ENCODE measurements at regions not wholly inside any gene's neighbourhood (a gene's known extent, or its start where the extent isn't known, plus 50 kb on each side); places are given as distances from the start of the nearest gene placed in this dataset.

- POLR2A ChIA-PET = no interaction called here
- CTCF ChIA-PET = no interaction called here
- Mint-ChIP-seq H3K27ac (no peak overlapping the region), H3K27me3 (peaks cover 14% of the 10 kb centered on the region), H3K36me3 (ENCODE audit: low read depth) (no peaks in the 10 kb centered on the region), H3K9me3 (no peaks in the 10 kb centered on the region), H3K4me3 (no peak overlapping the region), H3K4me1 (peaks cover 18% of the 10 kb centered on the region)
- DNase-seq = no peak
Observed at GRCh38 chr2:455913-456312, 168.0 kb upstream of the ALKAL2 start.

- Mint-ChIP-seq H3K27me3 (peaks cover 10% of the 10 kb centered on the region), H3K9me3 (no peaks in the 10 kb centered on the region), H3K4me1 (peaks cover 10% of the 10 kb centered on the region), H3K36me3 (ENCODE audit: low read depth) (no peaks in the 10 kb centered on the region), H3K4me3 (no peak overlapping the region), H3K27ac (no peak overlapping the region)
- POLR2A ChIA-PET = no interaction called here
- DNase-seq = no peak
- CTCF ChIA-PET = no interaction called here
Observed at GRCh38 chr2:455015-455705, 167.3 kb upstream of the ALKAL2 start.

GRCh38 chr2:453132-453531 lies 165.2 kb upstream of the ALKAL2 start:
- peaks cover 7% of the 10 kb centered on the region for H3K27me3 Mint-ChIP-seq
- no peak overlapping the region for H3K27ac Mint-ChIP-seq
- H3K4me3 Mint-ChIP-seq = no peak overlapping the region
- DNase-seq = no peak
- H3K36me3 Mint-ChIP-seq (ENCODE audit: low read depth) = no peaks in the 10 kb centered on the region
- ChIA-PET CTCF (no interaction called here), POLR2A (no interaction called here)
- no peaks in the 10 kb centered on the region for H3K9me3 Mint-ChIP-seq
- H3K4me1 Mint-ChIP-seq = peaks cover 8% of the 10 kb centered on the region

GRCh38 chr2:451495-451894 lies 163.6 kb upstream of the ALKAL2 start:
- H3K36me3 Mint-ChIP-seq (ENCODE audit: low read depth) = no peaks in the 10 kb centered on the region
- ChIA-PET CTCF (no interaction called here), POLR2A (no interaction called here)

GRCh38 chr2:449246-450067 lies 161.6 kb upstream of the ALKAL2 start:
- Mint-ChIP-seq H3K4me1 (peaks cover 6% of the 10 kb centered on the region), H3K27me3 (no peaks in the 10 kb centered on the region), H3K27ac (no peak overlapping the region), H3K9me3 (no peaks in the 10 kb centered on the region), H3K4me3 (no peak overlapping the region), H3K36me3 (ENCODE audit: low read depth) (no peaks in the 10 kb centered on the region)
- ChIA-PET CTCF (no interaction called here), POLR2A (no interaction called here)
- no peak for DNase-seq

More at GRCh38 chr2:451495-451894, 163.6 kb upstream of the ALKAL2 start:
- Mint-ChIP-seq H3K4me1 (no peaks in the 10 kb centered on the region), H3K9me3 (no peaks in the 10 kb centered on the region), H3K27ac (no peak overlapping the region), H3K4me3 (no peak overlapping the region), H3K27me3 (peaks cover under 1% of the 10 kb centered on the region)
- DNase-seq = no peak

GRCh38 chr2:447902-448665 lies 160.2 kb upstream of the ALKAL2 start:
- H3K27me3 Mint-ChIP-seq = no peaks in the 10 kb centered on the region
- H3K4me1 Mint-ChIP-seq = peaks cover 7% of the 10 kb centered on the region
- no peak for DNase-seq
- no peaks in the 10 kb centered on the region for H3K9me3 Mint-ChIP-seq
- no peak overlapping the region for H3K4me3 Mint-ChIP-seq
- CTCF ChIA-PET = no interaction called here
- H3K27ac Mint-ChIP-seq = no peak overlapping the region
- no peaks in the 10 kb centered on the region for H3K36me3 Mint-ChIP-seq (ENCODE audit: low read depth)
- POLR2A ChIA-PET = no interaction called here

GRCh38 chr2:446963-447530 lies 159.2 kb upstream of the ALKAL2 start:
- H3K27ac Mint-ChIP-seq = no peak overlapping the region
- no peak overlapping the region for H3K4me3 Mint-ChIP-seq
- no peak for DNase-seq
- no peaks in the 10 kb centered on the region for H3K27me3 Mint-ChIP-seq
- H3K4me1 Mint-ChIP-seq = peaks cover 7% of the 10 kb centered on the region
- ChIA-PET CTCF (no interaction called here), POLR2A (no interaction called here)
- no peaks in the 10 kb centered on the region for H3K36me3 Mint-ChIP-seq (ENCODE audit: low read depth)
- no peaks in the 10 kb centered on the region for H3K9me3 Mint-ChIP-seq

GRCh38 chr2:446303-446874 lies 158.5 kb upstream of the ALKAL2 start:
- no peak for DNase-seq
- Mint-ChIP-seq H3K4me1 (peaks cover 8% of the 10 kb centered on the region), H3K27ac (no peak overlapping the region), H3K27me3 (no peaks in the 10 kb centered on the region), H3K36me3 (ENCODE audit: low read depth) (no peaks in the 10 kb centered on the region), H3K9me3 (no peaks in the 10 kb centered on the region), H3K4me3 (no peak overlapping the region)
- ChIA-PET CTCF (no interaction called here), POLR2A (no interaction called here)

GRCh38 chr2:445896-446295 lies 158.0 kb upstream of the ALKAL2 start:
- H3K27me3 Mint-ChIP-seq = no peaks in the 10 kb centered on the region
- no peak overlapping the region for H3K4me3 Mint-ChIP-seq
- H3K9me3 Mint-ChIP-seq = no peaks in the 10 kb centered on the region
- ChIA-PET POLR2A (no interaction called here), CTCF (no interaction called here)
- H3K27ac Mint-ChIP-seq = no peak overlapping the region
- H3K36me3 Mint-ChIP-seq (ENCODE audit: low read depth) = no peaks in the 10 kb centered on the region
- H3K4me1 Mint-ChIP-seq = peaks cover 12% of the 10 kb centered on the region
- DNase-seq = no peak

- DNase-seq = no peak
- no peak overlapping the region for H3K4me3 Mint-ChIP-seq
- H3K36me3 Mint-ChIP-seq (ENCODE audit: low read depth) = no peaks in the 10 kb centered on the region
- no peaks in the 10 kb centered on the region for H3K27me3 Mint-ChIP-seq
- H3K4me1 Mint-ChIP-seq = peaks cover 14% of the 10 kb centered on the region
- H3K9me3 Mint-ChIP-seq = no peaks in the 10 kb centered on the region
- POLR2A ChIA-PET = no interaction called here
- H3K27ac Mint-ChIP-seq = no peak overlapping the region
- CTCF ChIA-PET = no interaction called here
Observed at GRCh38 chr2:444937-445884, 157.3 kb upstream of the ALKAL2 start.

- CTCF ChIA-PET = no interaction called here
- peaks cover 16% of the 10 kb centered on the region for H3K4me1 Mint-ChIP-seq
- POLR2A ChIA-PET = no interaction called here
Observed at GRCh38 chr2:443741-444140, 155.8 kb upstream of the ALKAL2 start.

GRCh38 chr2:443216-443615 lies 155.3 kb upstream of the ALKAL2 start:
- H3K9me3 Mint-ChIP-seq = no peaks in the 10 kb centered on the region
- no peaks in the 10 kb centered on the region for H3K36me3 Mint-ChIP-seq (ENCODE audit: low read depth)
- no peaks in the 10 kb centered on the region for H3K27me3 Mint-ChIP-seq
- no peak overlapping the region for H3K4me3 Mint-ChIP-seq
- ChIA-PET CTCF (no interaction called here), POLR2A (no interaction called here)
- peaks cover 20% of the 10 kb centered on the region for H3K4me1 Mint-ChIP-seq
- no peak overlapping the region for H3K27ac Mint-ChIP-seq
- DNase-seq = no peak

More at GRCh38 chr2:443741-444140, 155.8 kb upstream of the ALKAL2 start:
- no peaks in the 10 kb centered on the region for H3K27me3 Mint-ChIP-seq
- no peak overlapping the region for H3K27ac Mint-ChIP-seq
- no peaks in the 10 kb centered on the region for H3K9me3 Mint-ChIP-seq
- DNase-seq = no peak
- H3K36me3 Mint-ChIP-seq (ENCODE audit: low read depth) = no peaks in the 10 kb centered on the region
- H3K4me3 Mint-ChIP-seq = no peak overlapping the region

Measured in activated CD4-positive, alpha-beta memory T cell treated with anti-CD3 and anti-CD28 coated beads, Interleukin-2, amount 10 ng/mL, durations not matched to agents 7 days and 5 days (primary cell).